Mononuclear cell (primary cell): ENCODE measurements at regions not wholly inside any gene's neighbourhood (a gene's known extent, or its start where the extent isn't known, plus 50 kb on each side); places are given as distances from the start of the nearest gene placed in this dataset.

Source experiments
- H3K27me3 ChIP-seq: 2 replicates; pipeline ENCODE4 v1.6.0; 2011; ENCODE audit warnings: low read length, control low read depth; ENCODE audit not compliant: insufficient read depth
- H3K4me1 ChIP-seq: 2 replicates; pipeline ENCODE4 v1.5.1; 2011; ENCODE audit warnings: mild to moderate bottlenecking, low read length, control low read depth; ENCODE audit not compliant: insufficient read depth
- H3K4me3 ChIP-seq: 2 replicates; pipeline ENCODE4 v1.5.1; 2011; ENCODE audit warnings: mild to moderate bottlenecking, low read length, moderate library complexity
- H3K9me3 ChIP-seq: 2 replicates; pipeline ENCODE4 v1.5.1; 2011; ENCODE audit warnings: low read depth, mild to moderate bottlenecking, control low read depth, low read length

DNA sequence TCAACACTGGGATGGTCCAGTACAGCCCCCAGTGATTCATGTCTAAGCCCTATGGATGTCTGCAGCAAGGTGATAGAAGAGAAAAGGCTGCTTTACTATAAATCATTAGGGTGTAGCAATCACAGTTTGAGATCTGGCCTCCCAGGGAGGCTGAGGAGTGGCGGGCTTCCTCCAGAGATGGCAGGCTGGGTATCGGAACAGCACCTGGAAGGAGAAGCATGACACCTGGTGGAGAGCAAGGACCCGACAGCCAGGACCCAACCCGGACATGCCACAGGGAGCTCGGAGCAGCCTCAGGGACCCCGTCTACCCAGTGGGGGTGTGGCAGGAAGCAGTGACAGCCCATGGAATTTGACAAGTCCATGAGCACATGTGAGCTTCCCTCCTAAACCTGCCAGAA lies 114.8 kb upstream of the CD93 start:
- no peak overlapping the region for H3K4me3 ChIP-seq
- no peaks in the 10 kb centered on the region for H3K27me3 ChIP-seq
- no peaks in the 10 kb centered on the region for H3K9me3 ChIP-seq
- peaks cover 25% of the 10 kb centered on the region for H3K4me1 ChIP-seq

GRCh38 chr20:23200413-23200812 lies 114.3 kb upstream of the CD93 start:
- Histone ChIP-seq H3K27me3 (no peaks in the 10 kb centered on the region), H3K4me3 (no peak overlapping the region), H3K4me1 (peaks cover 27% of the 10 kb centered on the region), H3K9me3 (no peaks in the 10 kb centered on the region)

- H3K4me1 ChIP-seq = peaks cover 29% of the 10 kb centered on the region
- no peaks in the 10 kb centered on the region for H3K27me3 ChIP-seq
- no peak overlapping the region for H3K4me3 ChIP-seq
- H3K9me3 ChIP-seq = no peaks in the 10 kb centered on the region
Observed at GRCh38 chr20:23199356-23199755, 113.2 kb upstream of the CD93 start.

DNA sequence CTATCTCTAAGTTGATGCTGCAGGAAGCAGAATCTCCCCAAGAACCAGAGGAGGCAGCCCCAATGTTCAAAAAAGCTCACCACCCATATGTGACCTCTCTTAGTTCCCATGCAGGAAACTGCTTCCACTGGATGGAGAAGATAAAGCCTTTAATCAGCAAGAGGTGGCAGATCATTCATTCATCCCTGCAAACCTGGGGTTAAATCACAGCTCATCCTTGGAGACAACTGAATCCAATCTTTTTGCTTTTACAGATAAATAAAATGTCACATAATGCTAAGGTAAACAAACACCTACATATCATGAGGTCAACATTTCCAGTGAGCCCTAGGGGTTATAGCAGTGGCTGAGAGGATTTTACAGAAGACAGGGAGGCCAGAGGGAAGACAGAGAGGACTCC lies 112.7 kb upstream of the CD93 start:
- H3K4me1 ChIP-seq = peaks cover 35% of the 10 kb centered on the region
- H3K9me3 ChIP-seq = no peaks in the 10 kb centered on the region
- no peaks in the 10 kb centered on the region for H3K27me3 ChIP-seq
- no peak overlapping the region for H3K4me3 ChIP-seq

- no peaks in the 10 kb centered on the region for H3K9me3 ChIP-seq
- no peaks in the 10 kb centered on the region for H3K27me3 ChIP-seq
- peaks cover 39% of the 10 kb centered on the region for H3K4me1 ChIP-seq
- no peak overlapping the region for H3K4me3 ChIP-seq
Observed at GRCh38 chr20:23197836-23198235, 111.7 kb upstream of the CD93 start.

- no peaks in the 10 kb centered on the region for H3K27me3 ChIP-seq
- no peaks in the 10 kb centered on the region for H3K9me3 ChIP-seq
- H3K4me1 ChIP-seq = peaks cover 39% of the 10 kb centered on the region
- no peak overlapping the region for H3K4me3 ChIP-seq
Observed at GRCh38 chr20:23195636-23196035, 109.5 kb upstream of the CD93 start.

DNA sequence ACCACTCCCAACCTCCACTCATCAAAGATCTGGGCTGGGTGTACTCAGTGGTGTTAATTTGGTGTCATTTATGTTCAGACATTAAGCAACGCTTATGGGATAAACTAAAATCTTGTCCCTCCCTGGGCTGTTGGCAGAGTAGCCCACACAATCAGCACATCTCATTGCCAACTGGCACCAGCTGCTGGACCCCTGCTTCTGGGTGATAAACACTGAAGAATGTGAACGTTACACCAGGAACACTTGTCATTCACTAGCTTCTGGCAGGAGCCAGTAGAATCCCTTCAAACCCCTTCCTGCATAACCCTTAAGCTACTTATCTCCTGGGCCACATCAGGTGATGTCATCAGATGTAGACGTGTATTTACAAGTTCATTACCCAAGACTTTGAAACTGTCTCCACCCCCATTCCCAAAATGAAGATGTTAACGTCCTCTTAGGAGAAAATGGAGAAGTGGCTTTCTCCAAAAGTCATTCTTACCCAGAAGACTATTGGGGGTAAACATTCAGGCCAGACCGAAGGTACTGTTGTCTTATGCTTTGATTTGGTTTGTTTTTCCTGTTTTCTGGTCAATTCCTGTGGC lies 107.8 kb upstream of the CD93 start:
- H3K9me3 ChIP-seq = no peaks in the 10 kb centered on the region

DNA sequence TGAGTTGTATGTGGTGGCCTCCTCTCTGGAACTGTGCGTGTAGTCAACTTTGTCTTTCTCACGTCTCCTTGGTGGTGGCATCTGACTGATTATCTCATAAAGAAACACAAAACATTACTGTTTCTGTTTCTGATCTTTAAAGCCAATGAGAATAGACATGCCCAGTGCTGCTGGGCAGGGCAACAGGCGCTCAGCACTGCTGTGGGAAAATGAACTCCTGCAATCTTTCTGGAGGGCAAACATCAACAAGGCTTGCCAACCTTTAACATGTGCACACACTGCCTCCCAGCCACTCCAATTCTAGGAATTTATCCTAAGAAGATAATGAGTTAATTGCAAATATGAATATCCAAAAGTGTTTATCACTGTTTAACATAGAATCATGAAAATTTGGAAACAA lies 106.3 kb upstream of the CD93 start:
- peaks cover 18% of the 10 kb centered on the region for H3K4me1 ChIP-seq
- no peaks in the 10 kb centered on the region for H3K27me3 ChIP-seq
- H3K4me3 ChIP-seq = no peak overlapping the region
- no peaks in the 10 kb centered on the region for H3K9me3 ChIP-seq

More for the DNA sequence above, 107.8 kb upstream of the CD93 start:
- H3K4me1 ChIP-seq = peaks cover 29% of the 10 kb centered on the region
- H3K4me3 ChIP-seq = no peak overlapping the region
- no peaks in the 10 kb centered on the region for H3K27me3 ChIP-seq

- Histone ChIP-seq H3K27me3 (no peaks in the 10 kb centered on the region), H3K4me1 (peaks cover 11% of the 10 kb centered on the region), H3K9me3 (no peaks in the 10 kb centered on the region), H3K4me3 (no peak overlapping the region)
Observed at GRCh38 chr20:23190557-23190956, 104.4 kb upstream of the CD93 start.

DNA sequence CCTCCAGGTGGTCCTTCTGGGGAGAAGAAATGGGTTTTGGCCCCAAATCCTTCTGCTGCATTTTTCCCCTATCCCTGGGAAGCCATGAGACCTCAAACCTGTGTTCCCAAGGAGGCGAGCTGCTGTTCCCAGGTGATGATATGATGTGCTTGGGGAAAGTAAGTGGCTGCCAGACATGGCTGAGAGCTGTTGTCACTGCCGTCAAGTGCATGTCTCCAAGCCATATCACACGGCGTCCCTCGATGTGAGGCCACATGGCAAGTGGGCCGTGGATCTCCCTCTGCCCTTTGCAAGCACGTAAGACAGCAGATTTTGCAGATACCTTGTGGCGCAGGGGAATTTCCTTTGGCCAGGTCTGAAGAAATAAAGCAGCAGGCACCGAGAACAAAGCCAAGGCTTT lies 103.7 kb upstream of the CD93 start:
- no peak overlapping the region for H3K4me3 ChIP-seq
- H3K27me3 ChIP-seq = no peaks in the 10 kb centered on the region
- H3K9me3 ChIP-seq = no peaks in the 10 kb centered on the region
- peaks cover 11% of the 10 kb centered on the region for H3K4me1 ChIP-seq

DNA sequence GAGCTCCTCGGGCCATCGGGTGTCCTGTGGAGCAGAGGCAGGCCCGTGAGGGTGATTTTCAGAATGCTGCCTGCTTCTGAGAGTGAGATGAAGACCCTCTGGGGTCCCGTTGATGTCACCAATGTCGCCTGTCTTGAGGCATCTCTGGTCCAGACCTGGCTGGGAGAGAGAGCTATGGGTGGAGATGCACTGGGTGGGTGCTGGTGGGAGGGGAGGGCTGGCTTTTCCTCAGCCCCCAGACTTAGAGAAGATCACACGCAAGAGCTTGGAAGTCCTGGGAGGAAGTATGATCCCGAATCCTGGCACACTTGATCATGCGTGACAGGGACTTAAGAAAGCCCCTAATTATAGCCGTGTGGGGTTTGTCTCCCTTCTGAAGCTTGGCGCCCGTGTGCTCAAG lies 103.2 kb upstream of the CD93 start:
- peaks cover 9% of the 10 kb centered on the region for H3K4me1 ChIP-seq
- H3K27me3 ChIP-seq = no peaks in the 10 kb centered on the region
- H3K4me3 ChIP-seq = no peak overlapping the region
- H3K9me3 ChIP-seq = no peaks in the 10 kb centered on the region

- no peaks in the 10 kb centered on the region for H3K9me3 ChIP-seq
- H3K4me3 ChIP-seq = no peak overlapping the region
- H3K27me3 ChIP-seq = no peaks in the 10 kb centered on the region
- H3K4me1 ChIP-seq = peaks cover 1% of the 10 kb centered on the region
Observed at GRCh38 chr20:23188377-23189169, 102.4 kb upstream of the CD93 start.

DNA sequence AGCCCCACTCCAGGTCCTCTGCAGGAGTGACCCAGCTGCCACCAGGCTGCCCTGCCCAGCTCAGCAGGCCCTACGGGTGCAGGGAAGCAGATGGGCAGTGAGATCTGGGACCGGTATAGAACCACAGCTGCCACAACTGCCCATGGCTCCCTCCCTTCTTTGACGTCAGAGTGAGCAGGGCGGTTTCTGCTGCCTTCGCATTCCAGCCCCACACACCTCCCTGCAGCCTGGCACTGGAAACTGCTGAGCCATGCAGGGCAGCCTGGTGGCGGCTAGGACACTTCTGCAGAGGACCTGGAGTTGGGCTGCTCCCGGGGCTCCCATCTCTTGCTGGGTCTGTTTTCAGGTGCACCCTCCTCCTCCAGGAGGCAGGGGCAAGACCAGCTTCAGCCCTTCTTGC lies 101.6 kb upstream of the CD93 start:
- Histone ChIP-seq H3K4me1 (no peaks in the 10 kb centered on the region), H3K27me3 (no peaks in the 10 kb centered on the region)

DNA sequence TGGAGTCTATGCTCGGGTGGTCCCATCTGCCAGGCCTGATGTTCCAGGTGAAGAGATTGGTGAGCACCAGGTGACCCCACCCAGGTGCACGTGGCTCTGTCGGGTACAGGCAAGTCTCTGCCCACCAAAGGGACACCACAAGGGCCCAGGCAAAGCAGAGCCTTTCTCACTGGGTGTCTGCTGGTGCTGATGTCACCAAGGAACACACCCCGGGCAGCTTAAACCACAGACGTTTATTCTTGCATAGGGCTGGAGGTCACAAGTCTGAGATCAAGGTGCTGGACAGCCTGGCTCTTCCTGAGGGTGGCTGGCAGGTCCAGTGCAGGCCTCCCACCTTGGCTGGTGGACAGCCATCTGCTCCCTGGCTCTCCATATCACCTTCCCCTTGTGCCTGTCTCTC lies 100.7 kb upstream of the CD93 start:
- no peaks in the 10 kb centered on the region for H3K4me1 ChIP-seq
- no peak overlapping the region for H3K4me3 ChIP-seq
- H3K27me3 ChIP-seq = no peaks in the 10 kb centered on the region
- H3K9me3 ChIP-seq = no peaks in the 10 kb centered on the region

More for the DNA sequence above, 101.6 kb upstream of the CD93 start:
- Histone ChIP-seq H3K9me3 (no peaks in the 10 kb centered on the region), H3K4me3 (no peak overlapping the region)

GRCh38 chr20:23180451-23180921 lies 94.4 kb upstream of the CD93 start:
- no peaks in the 10 kb centered on the region for H3K27me3 ChIP-seq
- H3K4me1 ChIP-seq = peaks cover 3% of the 10 kb centered on the region
- no peak overlapping the region for H3K4me3 ChIP-seq
- H3K9me3 ChIP-seq = no peaks in the 10 kb centered on the region
